ENCODE measurements at regions not wholly inside any gene's neighbourhood (a gene's known extent, or its start where the extent isn't known, plus 50 kb on each side); places are given as distances from the start of the nearest gene placed in this dataset.

DNA sequence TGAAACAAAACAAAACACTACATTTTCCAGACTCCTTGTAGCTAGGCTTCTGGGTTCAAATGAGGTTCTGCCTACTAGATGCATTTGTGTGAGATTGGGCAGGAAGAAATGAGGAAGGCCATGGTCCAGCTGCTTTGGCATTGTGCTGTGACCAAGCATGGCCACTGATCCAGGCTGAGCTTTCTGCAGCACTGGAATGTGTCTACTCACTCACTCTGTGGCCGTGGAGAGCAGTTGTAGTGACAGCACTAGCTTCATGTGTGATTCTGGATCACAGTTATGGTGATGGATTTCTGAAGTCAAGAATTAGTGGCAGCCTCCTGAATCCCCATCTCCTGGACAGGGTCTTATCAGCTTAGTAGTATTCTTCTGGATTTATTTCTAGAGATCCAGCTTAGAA is 358.9 kb downstream of the GPAT3 start:
- no peak for DNase-seq

DNA sequence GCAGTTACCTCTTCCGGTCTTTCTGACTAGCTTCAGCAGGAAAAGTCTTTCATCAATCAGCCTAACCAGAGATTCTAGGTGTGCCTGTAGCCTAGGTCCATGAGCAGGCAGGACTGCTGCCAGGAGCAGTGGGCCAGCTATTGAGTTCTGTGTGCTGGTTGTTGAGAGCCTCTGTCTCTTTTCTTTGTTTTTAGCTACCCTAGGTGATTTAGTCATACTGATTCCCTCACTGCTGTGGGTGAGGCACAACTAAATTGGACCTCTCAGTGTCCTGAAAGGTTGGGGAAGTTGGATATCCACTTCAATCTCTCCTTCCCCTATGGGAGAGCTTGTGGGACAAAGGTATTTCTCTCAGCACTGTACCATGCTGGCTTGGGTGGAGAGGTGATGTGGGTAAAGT is 354.9 kb downstream of the GPAT3 start:
- DNase-seq = no peak

DNA sequence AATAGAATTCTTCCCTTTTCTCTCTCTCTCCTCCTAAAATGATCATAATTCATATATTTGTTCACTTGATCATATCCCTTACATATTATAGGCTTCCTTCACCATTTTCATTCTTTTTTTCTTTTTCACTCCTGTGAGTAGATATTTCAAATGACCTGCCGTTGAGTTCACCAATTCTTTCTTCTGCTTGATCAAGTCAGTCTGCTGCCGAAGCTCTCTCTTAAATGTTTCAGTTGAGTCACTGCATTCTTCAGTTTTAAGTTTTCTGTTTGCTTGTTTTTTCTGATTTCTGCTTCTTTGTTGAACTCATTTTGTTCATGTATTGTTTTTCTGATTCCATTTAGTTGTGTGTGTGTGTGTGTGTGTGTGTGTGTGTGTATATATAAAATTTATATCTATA is 354.3 kb downstream of the GPAT3 start:
- DNase-seq = no peak

DNA sequence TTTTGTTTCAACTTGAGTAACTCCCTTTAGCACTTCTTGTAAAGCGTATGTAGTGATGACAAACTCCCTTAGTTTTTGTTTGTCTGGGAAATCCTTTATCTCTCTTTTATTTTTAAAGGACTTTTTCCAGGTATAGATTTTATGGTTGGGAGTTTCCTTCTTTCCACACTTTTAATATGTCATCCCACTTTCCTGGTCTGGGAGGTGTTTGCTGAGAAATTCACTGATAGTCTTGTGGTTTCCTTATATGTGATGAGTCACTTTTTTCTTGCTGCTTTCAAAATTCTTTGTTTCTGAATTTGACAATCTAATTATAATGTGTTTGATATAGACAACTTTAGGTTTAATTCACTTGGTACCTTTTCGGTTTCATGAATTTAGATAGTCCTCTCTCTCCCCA is 353.9 kb downstream of the GPAT3 start:
- no peak for DNase-seq

DNA sequence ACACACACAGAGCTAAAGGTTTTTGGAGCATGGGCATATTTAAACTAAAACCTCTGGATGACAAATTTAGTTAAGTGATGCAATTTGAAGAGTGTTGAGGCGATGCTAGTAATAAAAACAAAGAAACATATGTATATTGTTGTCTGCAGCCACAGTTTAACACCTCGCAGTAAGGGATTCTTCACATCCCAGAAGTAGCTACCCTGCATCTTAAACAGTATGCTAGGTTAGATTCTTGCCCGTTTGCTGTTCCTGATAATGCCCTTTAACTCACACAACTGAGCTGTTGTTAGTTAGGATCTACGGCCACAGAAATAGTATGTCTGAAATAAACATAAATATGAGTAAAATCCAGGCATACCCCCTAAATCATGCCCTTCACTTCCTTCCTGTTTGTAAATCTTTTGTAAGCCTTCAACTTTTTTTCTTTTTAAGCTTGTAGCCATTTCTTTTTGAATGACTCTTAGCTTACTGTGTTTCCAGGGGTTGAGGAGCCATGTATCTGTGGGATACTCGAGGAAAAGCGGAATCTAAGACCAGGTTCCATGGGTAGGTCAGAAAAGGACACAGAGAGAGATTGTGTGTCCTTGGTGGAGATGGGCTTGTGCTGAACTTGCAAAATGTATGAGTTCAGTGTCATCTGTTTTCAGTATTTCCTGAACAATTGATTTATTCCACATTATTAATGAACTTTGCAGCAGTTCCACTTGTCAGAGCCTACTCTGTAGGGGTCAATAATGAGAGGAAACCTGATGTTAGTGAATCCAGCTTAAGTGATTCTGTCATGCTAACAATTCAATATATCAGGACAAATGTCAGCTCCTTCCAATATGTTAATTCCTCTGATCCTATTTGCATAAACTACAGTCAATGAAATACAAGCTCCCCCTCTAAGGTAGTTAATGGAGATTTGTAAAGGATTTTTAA is 349.6 kb downstream of the GPAT3 start:
- DNase-seq = no peak

DNA sequence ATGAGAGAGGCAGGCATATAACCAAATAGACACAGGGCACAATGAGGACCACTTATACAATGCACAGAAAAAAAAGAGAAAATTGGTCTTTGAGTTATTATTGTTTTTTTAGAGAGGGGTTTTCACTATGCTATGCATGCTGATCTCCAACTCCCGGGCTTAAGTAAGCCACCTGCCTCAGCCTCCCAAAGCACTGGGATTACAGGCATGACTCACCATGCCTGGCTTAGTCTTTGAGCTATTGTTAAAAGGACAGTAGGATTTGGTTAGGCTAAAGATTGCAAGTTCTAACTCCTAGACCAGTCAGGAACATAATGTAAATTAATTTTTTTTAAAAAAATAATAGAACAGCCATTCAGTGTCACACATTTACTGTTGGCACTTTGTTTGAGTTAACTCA is 340.1 kb downstream of the GPAT3 start:
- DNase-seq = no peak

DNA sequence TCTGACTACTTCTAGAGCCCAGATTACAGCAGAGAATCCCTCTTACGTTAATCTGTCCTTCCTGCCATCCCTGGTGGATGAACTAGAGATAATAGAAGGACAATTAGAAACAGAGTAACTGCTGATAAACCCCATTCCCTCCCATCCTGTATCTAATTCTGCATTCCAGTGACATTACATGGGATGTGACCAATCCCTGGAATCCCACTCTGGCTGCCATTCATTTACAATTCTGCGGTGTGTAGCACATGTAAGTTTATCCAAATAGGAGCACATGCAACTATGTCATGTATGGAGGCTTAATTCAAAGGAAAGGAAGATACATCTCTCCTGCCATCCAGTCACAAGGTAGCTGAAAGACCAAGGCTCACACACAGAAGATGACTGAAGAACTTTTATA is 339.5 kb downstream of the GPAT3 start:
- DNase-seq = no peak

DNA sequence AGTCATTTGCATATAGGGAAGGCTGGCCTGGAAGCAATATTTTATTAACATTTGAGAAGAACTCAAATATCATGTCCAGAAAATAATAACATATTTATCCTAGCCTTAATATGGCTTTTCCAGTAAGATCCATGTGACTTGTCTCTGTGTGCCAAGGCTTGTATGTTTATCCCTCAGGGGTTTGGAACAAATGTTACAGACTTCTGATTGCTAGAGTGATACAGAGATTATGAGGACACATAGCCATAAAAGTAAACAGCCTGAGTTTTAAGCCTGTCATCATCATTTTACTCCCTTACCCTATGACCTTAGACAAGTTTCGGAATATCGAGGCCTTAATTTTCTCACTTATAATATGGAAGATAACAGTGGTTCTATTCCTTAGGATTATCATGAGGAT is 338.1 kb downstream of the GPAT3 start:
- DNase-seq = no peak

DNA sequence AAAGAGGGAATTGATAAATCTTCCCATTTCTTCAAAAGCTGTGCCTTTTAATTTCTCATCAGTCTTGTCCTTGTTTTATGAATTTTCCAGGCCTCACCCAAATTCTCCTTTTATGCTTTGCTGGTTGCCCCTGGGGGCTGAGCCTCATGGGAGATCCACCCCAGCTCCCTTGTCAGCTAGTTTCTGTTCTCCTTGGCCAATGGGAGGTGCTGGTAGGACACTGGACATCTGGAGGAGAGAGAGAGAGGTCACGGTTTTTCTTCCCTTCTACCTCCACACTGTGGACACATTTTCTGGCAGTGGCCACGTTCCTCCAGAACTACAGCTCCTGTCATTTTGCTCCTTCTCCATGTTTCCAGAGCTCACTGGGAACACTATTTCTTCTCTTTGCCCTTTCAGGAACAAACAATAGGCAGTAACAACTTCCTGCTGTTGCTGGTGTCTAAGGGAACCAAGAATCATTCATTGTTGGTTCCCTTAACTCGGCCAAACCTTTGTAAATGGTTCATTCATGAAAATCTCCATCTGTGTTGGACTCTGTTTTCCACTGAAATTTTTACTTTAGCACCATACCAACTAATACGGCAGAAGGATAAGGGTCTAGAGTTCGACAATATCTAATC is 334.5 kb downstream of the GPAT3 start:
- no peak for DNase-seq

DNA sequence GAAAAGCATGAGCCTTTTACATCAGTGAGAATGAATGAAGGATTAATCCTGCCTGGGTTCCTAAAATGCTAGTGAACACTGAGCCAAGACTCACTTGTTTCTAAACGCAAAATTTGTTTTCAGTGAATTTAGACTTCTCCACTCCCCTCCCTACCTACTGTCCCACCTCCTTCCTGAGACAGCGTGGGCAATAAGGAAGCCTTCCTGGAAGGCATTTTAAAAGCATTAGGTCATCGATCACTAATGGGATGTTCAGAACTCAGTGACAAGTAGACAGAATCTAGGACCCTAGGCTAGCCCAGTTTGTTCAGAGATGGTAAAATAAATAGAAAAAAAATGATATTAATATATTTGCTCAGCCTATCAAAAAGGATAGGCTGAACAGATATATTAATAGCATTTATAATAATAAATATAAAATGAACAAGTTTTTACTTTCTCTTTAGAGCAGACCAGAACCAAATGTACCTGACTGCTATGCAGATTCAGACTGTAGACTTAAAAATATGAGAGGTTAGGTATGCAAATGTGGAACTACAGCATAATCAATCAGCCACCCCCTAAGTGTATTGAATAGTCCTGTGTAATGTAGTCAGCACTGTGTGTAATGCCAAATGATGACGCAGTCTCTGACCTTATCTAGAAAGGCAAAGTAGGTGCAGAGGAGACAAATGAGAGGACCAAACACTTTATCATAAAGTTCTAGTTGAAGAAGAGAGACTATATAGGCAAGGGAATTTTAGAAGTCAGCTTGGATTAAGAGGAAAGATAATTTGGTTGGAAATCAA is 331.1 kb downstream of the GPAT3 start:
- no peak for DNase-seq

DNA sequence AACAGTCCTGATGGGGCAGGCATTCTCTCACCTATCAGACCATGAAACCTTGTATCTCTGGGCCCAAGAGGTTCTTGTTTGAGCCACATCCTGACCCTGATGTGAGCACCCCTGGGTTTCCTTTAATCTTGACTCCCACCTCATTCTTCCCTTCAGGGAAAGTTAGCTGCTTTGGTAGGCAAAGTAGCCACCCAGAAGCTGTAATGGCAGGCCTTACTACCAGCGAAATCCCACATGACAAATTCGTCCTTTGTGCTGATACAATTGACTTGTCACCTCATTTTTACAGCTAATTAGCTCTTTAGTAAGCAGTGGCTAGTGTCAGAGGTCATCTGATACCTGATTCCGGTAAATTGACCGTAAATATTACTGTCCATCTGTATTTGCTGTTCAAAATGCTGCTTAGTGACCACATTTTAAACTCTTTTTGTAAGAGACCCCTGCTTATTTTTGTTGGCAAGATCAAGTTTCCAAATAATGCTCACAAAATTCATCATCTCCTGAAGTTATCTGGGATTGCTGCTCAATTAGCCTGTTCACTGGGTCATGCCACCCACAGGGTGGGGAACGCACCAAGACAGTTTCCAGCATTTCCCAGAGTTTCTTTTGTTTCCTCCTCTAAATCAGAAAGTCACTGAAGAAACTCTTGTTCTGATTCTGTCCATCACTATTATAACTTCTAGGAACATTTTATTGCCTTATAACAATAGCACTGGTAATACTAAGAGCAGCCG is 329.7 kb downstream of the GPAT3 start:
- DNase-seq = peak; percentile 16

DNA sequence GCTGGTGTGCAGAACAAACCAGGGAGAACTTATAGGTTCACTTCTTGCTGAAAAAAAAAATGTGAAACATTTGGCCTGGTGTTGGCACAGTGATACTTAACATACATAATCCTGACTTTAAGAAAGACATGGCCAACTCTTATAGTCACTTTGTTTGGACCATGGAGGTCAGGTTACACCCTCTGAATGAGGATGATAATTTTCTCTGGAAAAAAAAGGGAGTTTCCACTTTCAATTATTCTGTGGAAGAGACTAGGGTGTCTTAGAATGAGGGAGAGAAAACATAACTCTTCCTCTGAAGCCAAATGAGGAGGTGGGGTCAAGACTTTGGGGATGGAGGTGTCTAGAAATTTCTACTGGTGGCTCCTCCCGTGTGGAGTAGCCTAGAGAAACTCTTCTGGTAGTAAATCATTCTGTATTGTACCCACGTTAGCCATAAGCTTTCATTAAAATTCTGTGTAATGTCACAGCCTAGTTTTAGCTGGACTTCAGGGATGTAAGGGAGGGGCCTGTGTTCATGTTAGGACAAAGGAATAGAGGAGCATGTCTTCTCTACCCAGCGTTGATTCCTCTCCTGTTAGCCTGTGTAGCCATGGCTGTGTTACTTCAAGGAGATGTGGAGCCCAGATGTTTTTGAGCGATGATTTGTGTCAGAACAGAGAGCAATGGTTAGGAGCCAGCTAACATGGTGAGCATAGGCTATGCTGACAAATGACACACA is 328.3 kb downstream of the GPAT3 start:
- no peak for DNase-seq

DNA sequence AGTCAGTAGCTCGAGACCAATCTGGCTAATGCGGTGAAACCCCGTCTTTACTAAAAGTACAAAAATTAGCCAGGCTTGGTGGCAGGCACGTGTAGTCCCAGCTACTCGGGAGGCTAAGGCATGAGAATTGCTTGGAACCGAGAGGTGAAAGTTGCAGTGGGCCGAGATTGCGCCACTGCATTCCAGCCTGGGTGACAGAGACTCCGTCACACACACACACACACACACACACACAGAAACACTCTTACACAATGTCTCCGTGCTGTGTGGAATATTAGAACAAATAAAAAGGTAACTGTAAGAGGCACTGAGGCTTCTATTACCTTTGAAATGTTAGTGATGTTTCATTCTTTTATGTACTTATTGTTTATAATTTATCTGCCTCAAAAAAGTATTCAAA is 326.6 kb downstream of the GPAT3 start:
- no peak for DNase-seq

DNA sequence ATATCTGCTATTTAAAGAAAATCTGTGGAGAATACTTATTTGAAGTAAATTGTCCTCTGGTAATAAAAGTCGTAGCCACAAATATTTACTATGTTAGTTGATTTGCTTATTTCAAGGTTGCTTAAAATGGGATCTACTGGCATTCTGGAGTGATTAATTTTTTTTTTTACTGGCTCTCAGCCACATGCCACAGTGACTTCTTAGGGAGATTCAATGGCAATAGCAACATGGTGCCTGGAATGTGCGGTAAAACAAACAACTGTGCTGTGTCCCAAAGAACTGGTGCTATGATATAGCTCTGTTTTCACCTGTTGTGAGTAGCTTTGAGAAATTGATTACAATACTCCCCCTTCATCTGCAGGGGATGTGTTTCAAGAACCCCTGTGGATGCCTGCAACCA is 324.3 kb downstream of the GPAT3 start:
- no peak for DNase-seq

DNA sequence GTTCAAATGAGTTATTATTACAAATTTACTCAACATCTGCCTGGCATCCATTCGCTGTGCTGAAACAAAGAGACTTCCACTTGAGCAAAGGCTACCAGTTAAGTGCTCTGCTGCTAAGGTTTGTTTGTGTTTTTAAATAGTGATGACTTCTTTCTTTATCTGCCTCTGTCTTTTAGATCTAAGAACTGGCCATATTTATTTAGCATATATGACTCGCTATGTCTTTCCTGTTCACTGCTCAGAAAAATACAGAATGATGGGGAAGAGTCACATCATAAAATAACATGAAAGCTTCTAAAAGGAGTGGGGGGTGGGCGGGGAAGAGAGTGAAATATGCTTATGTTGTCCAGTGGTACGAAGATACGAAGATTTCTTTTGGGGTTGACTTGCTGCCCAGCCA is 322.2 kb downstream of the GPAT3 start:
- DNase-seq = no peak

DNA sequence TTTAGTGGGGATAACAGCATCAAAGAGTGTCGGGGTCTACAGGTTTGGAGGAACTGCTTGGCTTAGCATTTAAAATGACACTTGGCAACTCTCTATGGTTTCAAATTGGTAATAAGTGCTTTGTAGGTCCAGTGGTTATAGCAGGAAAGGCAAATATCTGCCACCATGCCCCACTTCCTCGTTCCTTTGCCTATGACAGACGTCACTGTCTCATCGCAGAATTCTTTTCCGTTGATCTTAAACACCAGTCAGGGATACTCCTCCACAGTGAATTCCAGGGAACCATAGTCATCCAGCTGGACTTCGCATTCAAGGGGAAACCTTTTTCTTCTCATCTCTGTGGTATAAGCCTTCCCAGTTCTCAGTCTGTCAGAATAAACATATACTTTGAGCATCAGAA is 319.1 kb downstream of the GPAT3 start:
- DNase-seq = no peak

DNA sequence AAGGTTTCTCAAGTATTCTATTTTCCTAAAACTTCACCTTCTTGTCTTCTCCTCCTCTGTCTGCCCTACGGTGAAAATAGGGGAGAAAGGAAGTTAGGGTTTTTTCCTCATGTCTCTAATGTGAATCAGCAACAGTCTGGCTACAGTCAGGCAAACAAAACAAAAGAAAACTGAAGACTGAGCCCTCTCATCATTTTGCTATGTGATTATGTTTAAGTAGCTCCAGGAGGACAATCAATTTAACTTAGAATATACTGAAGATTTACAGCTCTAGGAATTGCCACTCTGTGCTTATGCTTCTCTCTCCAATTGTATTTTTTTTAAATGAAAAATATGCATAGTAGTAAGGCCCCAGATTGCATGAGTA is 316.2 kb downstream of the GPAT3 start:
- DNase-seq = no peak

DNA sequence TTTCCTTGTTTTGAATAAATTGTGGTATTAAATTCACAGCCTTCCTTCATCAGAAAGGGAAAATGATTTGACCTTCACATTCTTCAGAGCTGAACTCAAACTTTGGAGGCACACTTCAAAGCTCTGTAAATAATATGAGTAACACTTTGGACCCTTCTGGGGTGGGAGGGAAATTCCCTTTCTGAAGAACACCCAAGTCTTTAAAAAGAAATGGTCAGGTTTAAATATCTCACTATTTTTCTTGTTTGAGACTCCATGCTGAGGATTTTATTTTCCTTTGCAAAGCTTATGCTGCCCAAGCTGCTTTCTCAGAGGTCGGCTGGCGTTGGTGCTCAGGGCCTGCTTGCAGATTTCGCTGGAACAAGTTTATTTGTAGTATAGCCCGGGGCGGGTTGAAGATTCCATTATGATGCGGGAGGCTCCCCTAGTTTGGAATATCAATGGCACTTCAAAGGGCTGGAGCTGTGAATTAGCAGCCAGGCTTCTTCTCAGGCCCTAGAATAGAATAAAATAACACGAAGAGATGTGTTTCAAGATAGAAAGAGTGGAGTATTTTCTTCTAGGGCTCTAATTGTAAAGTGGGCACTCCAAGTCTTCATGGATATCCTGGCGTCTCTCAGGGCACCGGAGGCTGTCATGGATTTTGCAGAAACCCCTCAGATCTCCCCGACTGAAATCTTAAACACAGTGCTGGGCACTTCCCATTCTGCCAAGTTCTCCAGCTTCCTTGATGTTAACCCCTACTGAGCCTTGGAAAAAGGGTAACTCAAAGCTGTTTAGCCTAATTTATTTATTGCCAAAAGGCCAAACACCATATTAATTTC is 315.6 kb downstream of the GPAT3 start:
- no peak for DNase-seq

DNA sequence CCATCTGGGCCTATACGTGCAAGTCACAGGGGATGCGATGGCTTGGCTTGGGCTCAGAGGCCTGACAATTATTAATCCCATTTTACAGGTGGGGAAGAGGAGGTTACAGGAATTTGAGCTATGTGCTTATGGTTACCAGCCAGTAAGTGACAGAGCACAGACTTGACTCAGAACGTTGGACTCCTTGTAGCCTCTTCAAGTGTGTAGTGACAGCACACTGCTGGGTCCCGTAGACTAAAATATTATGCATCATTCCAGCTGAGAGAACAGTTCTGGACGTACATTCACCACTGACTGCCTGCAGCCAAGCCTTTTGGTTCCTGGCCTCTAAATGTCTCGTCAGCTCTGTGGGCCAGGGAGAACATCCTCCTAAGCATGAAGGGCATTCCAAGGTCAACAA is 314.5 kb downstream of the GPAT3 start:
- DNase-seq = no peak

DNA sequence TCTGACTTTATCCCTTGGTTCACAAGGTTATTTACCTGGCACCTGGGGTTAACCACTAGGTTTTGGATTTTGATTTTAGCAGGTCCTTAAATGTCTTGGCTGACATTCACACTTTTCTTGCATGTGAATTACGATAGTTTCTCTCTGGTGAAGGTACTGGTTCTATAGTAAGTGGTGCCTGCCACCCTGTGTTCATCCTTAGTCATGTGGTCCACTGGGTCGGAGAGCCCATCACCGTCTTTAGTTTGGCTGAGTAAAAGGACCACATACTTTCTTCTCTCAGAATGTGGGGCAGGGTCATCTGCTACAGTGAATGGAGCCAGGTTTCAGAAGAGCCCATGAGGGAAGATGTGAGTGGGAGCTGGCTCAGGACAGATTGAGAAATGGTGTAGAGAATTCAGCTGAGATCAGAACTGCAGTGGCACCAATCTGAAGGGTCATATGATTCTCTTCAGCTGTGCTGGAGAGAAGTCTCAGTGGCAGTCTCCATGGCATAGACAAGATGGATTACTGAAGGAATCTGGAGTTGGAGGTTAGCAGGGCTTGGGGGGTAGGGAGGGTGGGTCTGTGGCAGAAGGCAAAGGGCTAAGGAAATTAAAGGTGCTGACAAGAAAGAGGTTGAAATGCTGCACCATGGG is 310.4 kb downstream of the GPAT3 start:
- DNase-seq = no peak

DNA sequence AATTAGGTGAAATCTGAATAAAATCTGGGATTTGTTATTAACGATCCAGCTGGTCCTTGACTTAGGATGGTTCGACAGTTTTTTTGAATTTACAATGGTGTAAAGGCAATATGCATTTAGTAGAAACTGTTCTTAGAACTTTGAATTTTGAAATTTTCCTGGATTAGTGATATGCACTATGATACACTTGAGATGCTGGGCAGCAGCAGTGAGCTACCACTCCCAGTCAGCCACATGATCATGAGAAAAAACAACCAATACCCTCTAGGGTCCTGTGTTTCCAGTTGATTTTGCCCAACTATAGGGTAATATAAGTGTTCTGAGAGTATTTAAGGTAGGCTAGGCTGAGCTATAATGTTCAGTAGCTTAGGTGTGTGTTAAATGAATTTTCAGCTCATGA is 303.7 kb downstream of the GPAT3 start:
- DNase-seq = no peak

Data from eye (tissue), 1 donor.